Gastroesophageal sphincter (tissue), 3 donors: ENCODE measurements at regions not wholly inside any gene's neighbourhood (a gene's known extent, or its start where the extent isn't known, plus 50 kb on each side); places are given as distances from the start of the nearest gene placed in this dataset.

Source experiments
- CTCF ChIP-seq, 4 experiments: fragments of 200-600 bp in 2 of 4; fragments of 450-650 bp in 2 of 4; sonication (generic) in 1 of 4; IDR thresholded peaks; one replicate each; pipeline ENCODE4 v1.5.1; 2017 to 2019; ENCODE audit warnings: antibody characterized with exemption in 4 of 4, mild to moderate bottlenecking in 2 of 4, moderate library complexity in 2 of 4
- POLR2A ChIP-seq, 2 donors: fragments of 450-650 bp; IDR thresholded peaks; one replicate each; pipeline ENCODE4 v1.6.1; 2017; ENCODE audit warnings: antibody characterized with exemption in 2 of 2, mild to moderate bottlenecking in 2 of 2, moderate library complexity in 1 of 2

- no peak for TF ChIP-seq CTCF (IDR thresholded peaks at IDR 0.05)
- no peak for TF ChIP-seq POLR2A (IDR thresholded peaks at IDR 0.05)
Measured at GRCh38 chr11:69905611-69906452, 86.6 kb upstream of the FGF3 start.
